ENCODE measurements at regions not wholly inside any gene's neighbourhood (a gene's known extent, or its start where the extent isn't known, plus 50 kb on each side); places are given as distances from the start of the nearest gene placed in this dataset.

GRCh38 chr2:239581352-239581901 lies 180.6 kb upstream of the HDAC4 start:
- TF ChIP-seq CTCF (IDR thresholded peaks at IDR 0.05): no peak
- TF ChIP-seq ZFX (IDR thresholded peaks at IDR 0.05; ENCODE audit: borderline replicate concordance): no peak

Data from 22Rv1 (cell line).